AG10803 (cell line): ENCODE measurements at regions not wholly inside any gene's neighbourhood (a gene's known extent, or its start where the extent isn't known, plus 50 kb on each side); places are given as distances from the start of the nearest gene placed in this dataset.
"Not testable (repeated sequence)": the region's sequence is repeated elsewhere in the genome, so short reads cannot be mapped to it uniquely, and the experiment has no call there.

Experiments used
- DNase-seq: peaks from one replicate; pipeline ENCODE4 v3.0.0; 2010; ENCODE audit warnings: low read depth
- H3K4me3 ChIP-seq: 2 replicates; pipeline ENCODE4 v1.5.1; 2011; ENCODE audit warnings: mild to moderate bottlenecking, low read length, control low read depth
- TF ChIP-seq, protein P1 (sequence below): conservative IDR thresholded peaks from 2 replicates; pipeline ENCODE4 v1.5.1; 2011; ENCODE audit warnings: mild to moderate bottlenecking, low read length, control low read depth, inconsistent platforms

DNA sequence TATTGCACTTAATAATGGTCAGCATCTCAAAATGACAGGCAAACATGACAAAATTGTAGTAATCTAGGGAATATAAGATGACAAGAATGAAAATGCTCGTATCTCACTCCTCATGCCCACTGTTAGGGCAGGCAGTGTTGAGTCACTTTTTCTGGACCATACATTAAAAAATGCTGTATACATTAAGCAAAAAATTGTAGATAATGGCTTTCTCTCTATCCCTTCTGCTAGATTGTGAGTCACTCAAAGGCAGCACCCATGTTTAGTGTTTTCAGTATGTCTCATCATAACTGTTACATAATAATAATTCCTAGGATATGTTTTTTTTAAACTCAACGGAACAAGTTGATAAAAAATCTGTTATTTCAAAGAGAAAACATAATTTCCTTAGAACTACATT, 199.3 kb downstream of the TENT5A start:
- DNase-seq, result peak; percentile 10
- no peak overlapping the region for H3K4me3 ChIP-seq
- TF ChIP-seq, protein P1, sequence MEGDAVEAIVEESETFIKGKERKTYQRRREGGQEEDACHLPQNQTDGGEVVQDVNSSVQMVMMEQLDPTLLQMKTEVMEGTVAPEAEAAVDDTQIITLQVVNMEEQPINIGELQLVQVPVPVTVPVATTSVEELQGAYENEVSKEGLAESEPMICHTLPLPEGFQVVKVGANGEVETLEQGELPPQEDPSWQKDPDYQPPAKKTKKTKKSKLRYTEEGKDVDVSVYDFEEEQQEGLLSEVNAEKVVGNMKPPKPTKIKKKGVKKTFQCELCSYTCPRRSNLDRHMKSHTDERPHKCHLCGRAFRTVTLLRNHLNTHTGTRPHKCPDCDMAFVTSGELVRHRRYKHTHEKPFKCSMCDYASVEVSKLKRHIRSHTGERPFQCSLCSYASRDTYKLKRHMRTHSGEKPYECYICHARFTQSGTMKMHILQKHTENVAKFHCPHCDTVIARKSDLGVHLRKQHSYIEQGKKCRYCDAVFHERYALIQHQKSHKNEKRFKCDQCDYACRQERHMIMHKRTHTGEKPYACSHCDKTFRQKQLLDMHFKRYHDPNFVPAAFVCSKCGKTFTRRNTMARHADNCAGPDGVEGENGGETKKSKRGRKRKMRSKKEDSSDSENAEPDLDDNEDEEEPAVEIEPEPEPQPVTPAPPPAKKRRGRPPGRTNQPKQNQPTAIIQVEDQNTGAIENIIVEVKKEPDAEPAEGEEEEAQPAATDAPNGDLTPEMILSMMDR, result no peak

- no peak for DNase-seq
- TF ChIP-seq, protein P1, result no peak
- H3K4me3 ChIP-seq, result no peak overlapping the region
These were observed 199.8 kb downstream of the TENT5A start for GRCh38 chr6:81552644-81553043.

DNA sequence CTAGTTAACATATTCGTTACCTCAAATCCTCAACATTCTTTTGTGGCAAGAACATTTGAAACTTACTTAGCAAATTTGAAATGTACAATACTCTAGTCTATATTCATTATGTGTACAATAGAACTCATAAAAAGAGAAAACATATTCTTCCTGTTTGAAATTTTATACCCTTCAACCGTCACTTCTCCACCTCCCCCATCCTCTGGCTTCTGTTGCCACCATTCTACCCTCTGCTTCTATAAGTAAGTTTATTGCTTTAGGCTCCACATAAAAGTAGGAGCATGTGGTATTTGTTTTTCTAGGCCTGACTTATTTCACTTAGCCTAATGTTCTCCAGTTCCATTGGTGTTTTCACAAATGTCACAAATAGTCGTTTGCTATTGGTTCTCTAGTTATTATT, 205.3 kb downstream of the TENT5A start:
- no peak overlapping the region for H3K4me3 ChIP-seq
- TF ChIP-seq, protein P1, result no peak
- no peak for DNase-seq

GRCh38 chr6:81534934-81535465, 217.5 kb downstream of the TENT5A start:
- no peak overlapping the region for H3K4me3 ChIP-seq
- TF ChIP-seq, protein P1, result no peak
- DNase-seq, result no peak

DNA sequence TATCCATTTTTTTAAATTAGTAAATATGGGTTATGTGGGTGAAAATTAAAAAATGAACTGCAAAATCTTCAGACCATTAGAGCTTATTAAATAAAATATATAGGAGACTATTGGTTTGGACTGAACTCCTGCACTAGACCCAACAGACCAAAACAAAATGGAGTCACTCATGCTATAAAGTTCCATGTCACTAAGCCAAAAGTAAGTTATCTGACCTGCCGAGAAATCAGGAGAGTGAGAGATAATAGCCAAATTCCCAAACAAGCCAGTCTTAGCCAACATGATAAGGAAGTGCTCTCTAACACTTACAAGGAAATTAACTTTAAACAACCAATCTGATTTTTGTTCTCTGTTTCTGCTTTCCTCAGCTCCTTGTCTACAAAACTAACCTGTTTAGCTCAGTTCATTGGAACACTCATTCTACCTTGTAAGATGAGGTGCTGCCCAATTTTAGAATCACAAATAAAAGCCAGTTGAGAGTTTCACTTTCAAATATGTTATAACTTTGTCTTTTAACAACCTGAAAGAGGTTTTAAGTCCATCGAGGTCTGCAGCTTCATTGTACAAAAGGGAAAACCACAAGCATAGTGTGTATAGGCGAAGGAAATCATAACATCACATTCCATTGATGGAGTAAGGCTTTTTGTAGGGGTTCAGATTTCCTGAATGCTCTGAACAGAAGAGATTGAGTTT, 220.5 kb downstream of the TENT5A start:
- no peak for DNase-seq
- TF ChIP-seq, protein P1, result no peak
- H3K4me3 ChIP-seq, result no peak overlapping the region

DNA sequence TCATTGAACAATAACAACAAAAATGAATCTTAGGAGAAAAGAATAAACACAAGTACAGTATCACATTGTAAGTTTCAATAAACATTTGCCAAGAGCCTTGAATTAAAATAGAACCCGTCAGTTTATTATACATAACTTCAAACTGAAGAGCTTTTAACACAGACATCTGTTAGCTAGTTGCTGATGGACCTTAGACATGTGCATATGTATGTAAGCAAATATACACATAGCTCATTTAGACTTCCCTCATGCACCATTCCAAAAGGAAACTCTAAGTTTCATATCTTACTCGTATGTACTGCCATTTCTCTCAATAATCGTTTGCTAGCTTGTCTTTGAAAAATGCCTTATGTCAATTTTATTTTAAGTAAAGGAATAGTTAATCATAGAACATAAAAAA, 235.0 kb downstream of the TENT5A start:
- DNase-seq, result no peak
- TF ChIP-seq, protein P1, result no peak

DNA sequence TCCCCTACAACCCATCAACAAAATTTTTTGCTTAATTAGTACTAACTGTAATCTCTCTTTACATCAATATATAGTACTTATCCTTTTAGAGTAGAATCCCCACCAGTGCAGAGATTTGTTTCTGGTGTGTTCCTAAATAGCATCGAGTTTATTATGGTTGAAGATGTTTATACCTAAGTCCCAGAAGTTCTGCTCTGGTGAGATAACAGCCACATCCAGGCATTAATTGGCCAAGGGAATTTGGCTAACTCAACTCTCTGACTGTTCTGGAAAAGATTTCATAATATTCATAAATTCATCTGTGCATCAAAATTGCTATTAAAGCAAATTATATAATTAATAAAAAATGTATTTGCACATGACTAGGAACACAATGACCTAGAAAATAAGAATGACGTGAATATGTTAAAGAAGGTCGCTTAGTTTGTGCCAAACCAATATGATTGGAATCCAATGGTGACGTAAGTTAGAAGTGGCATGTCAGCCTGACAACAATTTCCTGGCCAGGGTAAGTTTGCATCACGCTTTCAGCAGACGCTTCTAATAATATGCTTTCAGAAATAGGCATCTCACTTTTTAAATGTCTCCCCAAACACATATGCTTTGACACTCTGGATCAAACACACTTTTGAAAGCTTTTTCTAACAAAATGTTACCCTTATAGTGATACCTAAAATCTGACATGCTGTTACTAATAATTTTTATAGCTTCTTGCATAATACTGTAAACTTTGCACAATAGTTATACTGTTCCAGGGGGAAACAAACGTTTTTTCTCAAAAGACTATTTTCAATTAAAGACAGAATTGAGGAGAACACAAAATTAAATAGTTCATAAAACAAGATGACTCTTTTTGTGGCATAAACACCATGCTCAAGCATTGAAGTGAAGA, 236.7 kb downstream of the TENT5A start:
- TF ChIP-seq, protein P1, result no peak
- no peak overlapping the region for H3K4me3 ChIP-seq
- DNase-seq, result peak; percentile 90

More for the DNA sequence above, 235.0 kb downstream of the TENT5A start:
- H3K4me3 ChIP-seq, result no peak overlapping the region

DNA sequence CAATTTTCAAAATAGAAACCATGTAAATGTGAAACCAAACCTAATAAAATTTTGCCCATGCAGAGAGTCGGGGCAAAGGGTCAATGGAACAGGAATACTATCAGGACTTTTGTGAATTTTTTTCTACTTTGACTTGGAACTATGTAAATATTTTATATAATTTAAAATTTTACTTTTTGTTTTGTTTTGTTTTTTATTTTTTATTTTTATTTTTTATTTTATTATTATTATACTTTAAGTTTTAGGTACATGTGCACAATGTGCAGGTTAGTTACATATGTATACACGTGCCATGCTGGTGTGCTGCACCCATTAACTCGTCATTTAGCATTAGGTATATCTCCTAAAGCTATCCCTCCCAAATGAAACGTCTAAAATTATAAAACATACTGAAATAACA, 238.3 kb downstream of the TENT5A start:
- not testable (repeated sequence) for DNase-seq, H3K4me3 ChIP-seq
